ENCODE measurements at regions not wholly inside any gene's neighbourhood (a gene's known extent, or its start where the extent isn't known, plus 50 kb on each side); places are given as distances from the start of the nearest gene placed in this dataset.

DNA sequence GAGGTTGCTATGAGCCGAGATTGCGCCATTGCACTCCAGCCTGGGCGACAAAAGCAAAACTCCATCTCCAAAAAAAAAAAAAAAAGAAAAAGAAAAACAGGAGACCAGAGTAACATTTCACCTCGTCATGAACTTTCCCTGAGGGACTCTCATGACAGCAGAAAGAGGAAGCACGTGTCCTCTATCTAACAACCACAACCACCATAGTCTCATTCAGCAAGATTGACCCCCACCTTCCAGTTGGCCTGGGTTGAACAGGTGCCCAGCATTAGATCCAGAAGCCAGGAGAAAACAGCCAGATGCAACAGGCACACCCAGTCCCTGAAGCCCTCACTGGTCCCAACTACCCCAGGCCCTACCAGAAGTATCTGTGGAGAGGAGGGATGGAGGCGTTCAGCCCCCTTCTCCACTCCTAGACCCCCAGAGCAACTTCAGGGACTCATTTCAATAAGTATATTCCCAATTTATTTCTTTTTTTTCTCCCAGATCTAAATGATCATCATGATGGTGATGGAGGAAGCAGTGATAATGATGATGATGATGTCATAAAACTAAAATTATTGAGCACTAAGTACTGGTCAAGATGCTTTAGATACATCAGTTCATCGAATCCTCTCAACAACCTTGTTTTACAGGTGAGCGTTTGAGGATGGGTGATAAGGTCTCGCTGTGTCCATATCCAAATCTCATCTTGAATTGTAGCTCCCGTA lies 235.0 kb downstream of the EFCAB11 start:
- Mint-ChIP-seq H3K36me3 (ENCODE audit: insufficient read depth) (peaks cover 6% of the 10 kb centered on the region), H3K27me3 (no peaks in the 10 kb centered on the region), H3K4me3 (peak overlapping the region; percentile 53), H3K9me3 (no peaks in the 10 kb centered on the region), H3K27ac (ENCODE audit: low read depth) (peak overlapping the region; percentile 87), H3K4me1 (peaks cover 67% of the 10 kb centered on the region)
- ATAC-seq (replicated peaks; ENCODE audit: extremely low read depth, poor library complexity, severe bottlenecking) (no peak), DNase-seq (ENCODE audit: low spot score in 2 of 2) (no peak)

- H3K4me3 Mint-ChIP-seq, result no peak overlapping the region
- ATAC-seq (replicated peaks; ENCODE audit: extremely low read depth, poor library complexity, severe bottlenecking) (no peak), DNase-seq (ENCODE audit: low spot score in 2 of 2) (no peak)
- H3K4me1 Mint-ChIP-seq, result peaks cover 6% of the 10 kb centered on the region
- no peaks in the 10 kb centered on the region for H3K27me3 Mint-ChIP-seq
- H3K36me3 Mint-ChIP-seq (ENCODE audit: insufficient read depth), result no peaks in the 10 kb centered on the region
- H3K27ac Mint-ChIP-seq (ENCODE audit: low read depth), result no peak overlapping the region
- peaks cover 6% of the 10 kb centered on the region for H3K9me3 Mint-ChIP-seq
Observed at GRCh38 chr14:89708982-89709625, 245.4 kb downstream of the EFCAB11 start.

DNA sequence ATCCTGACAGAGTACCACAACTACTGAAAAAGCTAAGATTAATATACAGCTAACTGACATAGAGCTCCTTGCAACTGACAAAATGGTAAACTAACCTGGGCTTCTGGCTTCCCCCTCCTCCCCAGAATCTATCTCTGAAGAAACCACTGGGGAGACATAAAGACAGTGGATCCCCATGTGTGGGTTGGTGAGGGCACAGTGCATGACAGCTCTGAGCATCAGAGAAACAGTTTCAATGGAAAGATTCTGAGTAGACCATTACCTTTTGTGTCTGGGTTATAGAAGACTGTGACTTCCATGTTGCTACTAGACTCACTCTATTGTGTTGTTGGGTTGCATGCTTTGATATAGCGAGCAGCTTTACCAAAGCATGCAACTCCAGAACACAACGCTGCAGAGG lies 247.4 kb downstream of the EFCAB11 start:
- H3K4me1 Mint-ChIP-seq, result peaks cover 16% of the 10 kb centered on the region
- H3K36me3 Mint-ChIP-seq (ENCODE audit: insufficient read depth), result peaks cover 2% of the 10 kb centered on the region
- H3K27ac Mint-ChIP-seq (ENCODE audit: low read depth), result no peak overlapping the region

DNA sequence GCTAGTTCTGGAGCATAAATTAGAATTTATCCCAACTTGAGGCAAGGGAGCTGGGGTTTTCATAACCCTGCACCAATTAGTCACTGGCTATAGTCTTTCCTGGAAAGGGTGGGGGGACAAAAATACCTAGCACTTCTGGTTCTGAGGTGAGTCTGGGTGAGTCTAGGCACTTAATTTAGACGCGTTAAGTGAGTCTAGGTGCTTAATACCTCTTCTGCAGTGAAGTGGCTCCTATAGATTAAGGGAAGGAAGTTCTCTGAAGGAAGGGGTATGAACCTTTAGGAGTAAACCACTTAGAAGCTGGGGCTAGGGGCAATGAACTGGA lies 251.7 kb downstream of the EFCAB11 start:
- Mint-ChIP-seq H3K27me3 (no peaks in the 10 kb centered on the region), H3K4me1 (peaks cover 26% of the 10 kb centered on the region)

More for the DNA sequence above, 247.4 kb downstream of the EFCAB11 start:
- Mint-ChIP-seq H3K4me3 (no peak overlapping the region), H3K9me3 (peaks cover 6% of the 10 kb centered on the region), H3K27me3 (no peaks in the 10 kb centered on the region)
- ATAC-seq (replicated peaks; ENCODE audit: extremely low read depth, poor library complexity, severe bottlenecking) (no peak), DNase-seq (ENCODE audit: low spot score in 2 of 2) (no peak)

GRCh38 chr14:89702073-89702875 lies 252.3 kb downstream of the EFCAB11 start:
- peak; percentile 10 for ATAC-seq (replicated peaks; ENCODE audit: extremely low read depth, poor library complexity, severe bottlenecking)

More for the DNA sequence above, 251.7 kb downstream of the EFCAB11 start:
- Mint-ChIP-seq H3K9me3 (no peaks in the 10 kb centered on the region), H3K36me3 (ENCODE audit: insufficient read depth) (peaks cover 10% of the 10 kb centered on the region), H3K27ac (ENCODE audit: low read depth) (peak overlapping the region; percentile 32), H3K4me3 (no peak overlapping the region)
- no peak for DNase-seq (ENCODE audit: low spot score in 2 of 2)
- no peak for ATAC-seq (replicated peaks; ENCODE audit: extremely low read depth, poor library complexity, severe bottlenecking)

GRCh38 chr14:89701211-89702043 lies 253.1 kb downstream of the EFCAB11 start:
- Mint-ChIP-seq H3K36me3 (ENCODE audit: insufficient read depth) (peaks cover 10% of the 10 kb centered on the region), H3K27ac (ENCODE audit: low read depth) (peak overlapping the region; percentile 74), H3K4me3 (peak overlapping the region; percentile 82), H3K9me3 (no peaks in the 10 kb centered on the region), H3K4me1 (peaks cover 28% of the 10 kb centered on the region), H3K27me3 (no peaks in the 10 kb centered on the region)
- ATAC-seq (replicated peaks; ENCODE audit: extremely low read depth, poor library complexity, severe bottlenecking) (peak; percentile 82), DNase-seq (ENCODE audit: low spot score in 2 of 2) (peak; percentile 60 to 62)

More at GRCh38 chr14:89702073-89702875, 252.3 kb downstream of the EFCAB11 start:
- Mint-ChIP-seq H3K4me1 (peaks cover 28% of the 10 kb centered on the region), H3K9me3 (no peaks in the 10 kb centered on the region), H3K36me3 (ENCODE audit: insufficient read depth) (peaks cover 10% of the 10 kb centered on the region), H3K27me3 (no peaks in the 10 kb centered on the region), H3K27ac (ENCODE audit: low read depth) (peak overlapping the region; percentile 74), H3K4me3 (peak overlapping the region; percentile 82)
- DNase-seq (ENCODE audit: low spot score in 2 of 2), result no peak

- H3K27ac Mint-ChIP-seq (ENCODE audit: low read depth), result no peak overlapping the region
Observed at GRCh38 chr14:89700801-89701200, 253.7 kb downstream of the EFCAB11 start.

GRCh38 chr14:89699071-89699470 lies 255.5 kb downstream of the EFCAB11 start:
- H3K27me3 Mint-ChIP-seq, result no peaks in the 10 kb centered on the region
- H3K27ac Mint-ChIP-seq (ENCODE audit: low read depth), result no peak overlapping the region
- DNase-seq (ENCODE audit: low spot score in 2 of 2) (no peak), ATAC-seq (replicated peaks; ENCODE audit: extremely low read depth, poor library complexity, severe bottlenecking) (no peak)
- H3K4me1 Mint-ChIP-seq, result peaks cover 28% of the 10 kb centered on the region
- H3K9me3 Mint-ChIP-seq, result no peaks in the 10 kb centered on the region
- H3K4me3 Mint-ChIP-seq, result no peak overlapping the region
- H3K36me3 Mint-ChIP-seq (ENCODE audit: insufficient read depth), result peaks cover 10% of the 10 kb centered on the region

More at GRCh38 chr14:89700801-89701200, 253.7 kb downstream of the EFCAB11 start:
- peak overlapping the region; percentile 82 for H3K4me3 Mint-ChIP-seq
- ATAC-seq (replicated peaks; ENCODE audit: extremely low read depth, poor library complexity, severe bottlenecking) (no peak), DNase-seq (ENCODE audit: low spot score in 2 of 2) (no peak)
- H3K27me3 Mint-ChIP-seq, result no peaks in the 10 kb centered on the region
- peaks cover 28% of the 10 kb centered on the region for H3K4me1 Mint-ChIP-seq
- no peaks in the 10 kb centered on the region for H3K9me3 Mint-ChIP-seq
- peaks cover 10% of the 10 kb centered on the region for H3K36me3 Mint-ChIP-seq (ENCODE audit: insufficient read depth)

DNA sequence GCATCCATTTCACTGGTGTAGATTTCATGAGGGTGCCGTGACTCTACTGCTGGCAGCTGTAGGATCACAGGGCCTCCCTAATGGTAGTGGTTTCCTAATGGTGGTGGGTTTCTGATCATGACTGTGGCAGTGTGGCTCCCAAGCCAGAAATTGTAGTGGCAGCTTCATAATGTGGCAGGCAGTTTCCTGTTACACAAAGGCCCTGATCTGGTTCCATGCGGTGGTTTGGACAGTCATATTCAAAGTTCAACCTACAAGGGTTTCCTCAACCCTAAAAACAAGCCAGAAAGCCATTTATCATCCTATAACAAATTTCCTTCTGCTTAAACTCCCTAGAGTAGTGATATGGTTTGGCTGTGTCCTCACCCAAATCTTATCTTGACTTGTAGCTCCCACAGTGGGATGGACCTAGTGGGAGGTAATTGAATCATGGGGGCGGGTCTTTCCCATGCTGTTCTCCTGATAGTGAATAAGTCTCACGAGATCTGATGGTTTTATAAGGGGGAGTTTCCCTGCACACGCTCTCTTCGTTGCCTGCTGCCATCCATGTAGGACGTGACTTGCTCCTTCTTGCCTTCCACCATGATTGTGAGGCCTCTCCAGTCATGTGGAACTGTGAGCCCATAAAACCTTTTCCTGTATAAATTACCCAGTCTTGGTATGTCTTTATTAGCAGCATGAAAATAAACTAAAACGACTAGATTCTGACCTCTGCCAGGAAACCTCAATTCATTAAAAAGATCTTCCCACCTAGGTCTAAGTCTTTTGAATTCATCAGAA lies 257.1 kb downstream of the EFCAB11 start:
- DNase-seq (ENCODE audit: low spot score in 2 of 2) (no peak), ATAC-seq (replicated peaks; ENCODE audit: extremely low read depth, poor library complexity, severe bottlenecking) (no peak)
- peaks cover 15% of the 10 kb centered on the region for H3K4me1 Mint-ChIP-seq
- H3K4me3 Mint-ChIP-seq, result no peak overlapping the region
- no peak overlapping the region for H3K27ac Mint-ChIP-seq (ENCODE audit: low read depth)
- H3K9me3 Mint-ChIP-seq, result no peaks in the 10 kb centered on the region
- H3K36me3 Mint-ChIP-seq (ENCODE audit: insufficient read depth), result peaks cover 10% of the 10 kb centered on the region
- H3K27me3 Mint-ChIP-seq, result no peaks in the 10 kb centered on the region

DNA sequence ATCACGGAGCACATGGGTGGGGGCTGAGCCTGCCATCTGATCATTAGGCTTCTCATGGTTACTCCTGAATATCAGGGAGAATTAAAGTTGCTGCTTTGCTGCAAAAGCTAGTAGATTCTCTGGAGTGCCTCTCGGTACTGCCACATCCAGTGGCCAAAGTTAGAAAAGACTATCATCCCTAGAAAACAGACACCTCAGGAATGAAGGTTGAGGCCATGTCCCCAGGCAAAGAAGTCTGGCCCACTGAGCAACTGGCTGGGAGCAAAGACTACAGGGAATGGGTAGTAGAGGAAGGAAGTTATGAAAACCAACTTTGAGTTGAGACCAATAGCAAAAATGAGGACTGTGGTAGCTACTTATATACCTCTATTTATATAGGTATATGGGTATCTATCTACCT lies 258.7 kb downstream of the EFCAB11 start:
- Mint-ChIP-seq H3K4me3 (no peak overlapping the region), H3K27me3 (no peaks in the 10 kb centered on the region), H3K36me3 (ENCODE audit: insufficient read depth) (peaks cover 3% of the 10 kb centered on the region), H3K9me3 (no peaks in the 10 kb centered on the region), H3K4me1 (peaks cover 7% of the 10 kb centered on the region), H3K27ac (ENCODE audit: low read depth) (no peak overlapping the region)
- DNase-seq (ENCODE audit: low spot score in 2 of 2) (no peak), ATAC-seq (replicated peaks; ENCODE audit: extremely low read depth, poor library complexity, severe bottlenecking) (no peak)

DNA sequence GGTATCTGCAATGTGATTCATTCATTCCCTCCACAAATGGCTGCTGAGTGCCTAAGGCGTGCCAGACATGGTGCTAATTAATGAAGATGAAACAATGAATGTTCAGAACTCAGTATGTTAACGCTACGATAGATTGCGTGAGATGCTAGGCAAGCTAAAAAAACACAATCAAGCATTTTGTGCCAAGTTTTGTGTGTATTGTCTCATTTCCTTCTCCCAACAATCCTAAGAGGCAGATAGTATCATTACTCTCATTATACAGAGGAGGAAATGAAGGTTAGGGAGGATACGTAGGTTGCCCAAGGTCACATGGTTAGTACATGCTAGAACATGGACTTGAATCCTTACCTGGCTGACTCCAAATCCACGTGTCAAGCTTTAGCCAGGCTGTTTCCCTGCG lies 264.4 kb downstream of the EFCAB11 start:
- peaks cover 7% of the 10 kb centered on the region for H3K9me3 Mint-ChIP-seq
- DNase-seq (ENCODE audit: low spot score in 2 of 2) (no peak), ATAC-seq (replicated peaks; ENCODE audit: extremely low read depth, poor library complexity, severe bottlenecking) (no peak)
- H3K4me3 Mint-ChIP-seq, result no peak overlapping the region
- H3K36me3 Mint-ChIP-seq (ENCODE audit: insufficient read depth), result peaks cover 2% of the 10 kb centered on the region
- H3K4me1 Mint-ChIP-seq, result no peaks in the 10 kb centered on the region
- no peak overlapping the region for H3K27ac Mint-ChIP-seq (ENCODE audit: low read depth)
- no peaks in the 10 kb centered on the region for H3K27me3 Mint-ChIP-seq
